ENCODE measurements at regions not wholly inside any gene's neighbourhood (a gene's known extent, or its start where the extent isn't known, plus 50 kb on each side); places are given as distances from the start of the nearest gene placed in this dataset.

DNA sequence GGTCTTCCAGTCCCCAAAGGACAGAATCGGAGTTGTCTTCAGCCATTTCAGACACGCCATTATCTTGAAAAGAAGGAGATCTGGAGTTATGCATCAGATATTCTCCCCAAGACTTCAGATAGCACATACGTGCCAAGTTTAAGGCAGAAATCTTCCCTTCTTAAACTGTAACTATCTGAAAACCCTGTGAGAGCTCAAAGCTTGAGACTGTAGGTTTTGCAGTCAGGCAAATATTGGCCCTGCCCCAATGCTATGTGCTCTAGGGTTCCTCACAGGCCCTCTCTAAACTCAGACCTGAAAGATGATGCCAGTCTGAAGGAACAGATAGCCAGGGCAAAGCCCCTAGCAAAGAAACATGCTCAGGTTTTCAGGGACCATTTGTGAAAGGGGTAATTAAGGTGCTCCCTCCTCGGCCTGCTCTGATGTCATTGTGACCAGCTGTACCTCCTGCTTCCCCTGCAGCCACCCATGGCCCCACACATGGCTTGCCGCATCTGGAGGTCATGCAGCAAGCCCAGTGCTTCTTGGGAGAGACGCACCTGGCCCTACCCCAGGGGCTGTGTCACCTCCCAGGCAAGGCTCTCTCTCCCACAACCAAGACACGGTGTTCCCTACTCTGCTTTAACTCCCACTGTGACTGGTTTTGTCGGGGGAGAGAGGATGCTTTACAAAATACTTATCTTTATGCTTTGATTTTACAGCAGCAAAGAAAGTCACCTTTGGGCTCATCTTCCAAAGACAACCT lies 53.4 kb upstream of the POMGNT2 start:
- TF ChIP-seq, protein P1, sequence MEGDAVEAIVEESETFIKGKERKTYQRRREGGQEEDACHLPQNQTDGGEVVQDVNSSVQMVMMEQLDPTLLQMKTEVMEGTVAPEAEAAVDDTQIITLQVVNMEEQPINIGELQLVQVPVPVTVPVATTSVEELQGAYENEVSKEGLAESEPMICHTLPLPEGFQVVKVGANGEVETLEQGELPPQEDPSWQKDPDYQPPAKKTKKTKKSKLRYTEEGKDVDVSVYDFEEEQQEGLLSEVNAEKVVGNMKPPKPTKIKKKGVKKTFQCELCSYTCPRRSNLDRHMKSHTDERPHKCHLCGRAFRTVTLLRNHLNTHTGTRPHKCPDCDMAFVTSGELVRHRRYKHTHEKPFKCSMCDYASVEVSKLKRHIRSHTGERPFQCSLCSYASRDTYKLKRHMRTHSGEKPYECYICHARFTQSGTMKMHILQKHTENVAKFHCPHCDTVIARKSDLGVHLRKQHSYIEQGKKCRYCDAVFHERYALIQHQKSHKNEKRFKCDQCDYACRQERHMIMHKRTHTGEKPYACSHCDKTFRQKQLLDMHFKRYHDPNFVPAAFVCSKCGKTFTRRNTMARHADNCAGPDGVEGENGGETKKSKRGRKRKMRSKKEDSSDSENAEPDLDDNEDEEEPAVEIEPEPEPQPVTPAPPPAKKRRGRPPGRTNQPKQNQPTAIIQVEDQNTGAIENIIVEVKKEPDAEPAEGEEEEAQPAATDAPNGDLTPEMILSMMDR (IDR thresholded peaks at IDR 0.05; ENCODE audit: low read length) = no peak
- TF ChIP-seq EZH2 (optimal IDR thresholded peaks at IDR 0.05; ENCODE audit: low read depth, low read length) (no peak), EZH2phosphoT487 (IDR thresholded peaks at IDR 0.05; ENCODE audit: low read length) (no peak)

All from MM.1S (cell line).